ENCODE measurements at regions not wholly inside any gene's neighbourhood (a gene's known extent, or its start where the extent isn't known, plus 50 kb on each side); places are given as distances from the start of the nearest gene placed in this dataset.

DNA sequence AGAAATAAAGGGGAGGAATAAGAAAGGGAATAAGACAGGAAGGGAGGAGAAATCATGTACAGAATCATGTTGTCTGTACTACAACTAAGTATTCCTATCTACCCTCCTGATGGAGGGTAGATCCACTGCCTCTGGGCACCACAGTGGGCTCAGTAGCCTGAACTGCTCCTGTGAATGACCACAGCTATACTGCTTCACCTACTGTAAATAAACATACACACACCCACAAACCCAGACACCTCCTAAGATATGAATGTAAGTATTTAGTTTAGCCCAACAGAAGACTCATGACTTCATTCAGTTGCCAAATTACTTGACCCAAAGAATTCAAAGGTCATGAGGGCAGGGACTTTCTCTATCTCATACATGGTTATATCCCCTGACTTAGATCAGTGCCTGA lies 177.3 kb upstream of the C11orf58 start:
- TF ChIP-seq, protein P1, sequence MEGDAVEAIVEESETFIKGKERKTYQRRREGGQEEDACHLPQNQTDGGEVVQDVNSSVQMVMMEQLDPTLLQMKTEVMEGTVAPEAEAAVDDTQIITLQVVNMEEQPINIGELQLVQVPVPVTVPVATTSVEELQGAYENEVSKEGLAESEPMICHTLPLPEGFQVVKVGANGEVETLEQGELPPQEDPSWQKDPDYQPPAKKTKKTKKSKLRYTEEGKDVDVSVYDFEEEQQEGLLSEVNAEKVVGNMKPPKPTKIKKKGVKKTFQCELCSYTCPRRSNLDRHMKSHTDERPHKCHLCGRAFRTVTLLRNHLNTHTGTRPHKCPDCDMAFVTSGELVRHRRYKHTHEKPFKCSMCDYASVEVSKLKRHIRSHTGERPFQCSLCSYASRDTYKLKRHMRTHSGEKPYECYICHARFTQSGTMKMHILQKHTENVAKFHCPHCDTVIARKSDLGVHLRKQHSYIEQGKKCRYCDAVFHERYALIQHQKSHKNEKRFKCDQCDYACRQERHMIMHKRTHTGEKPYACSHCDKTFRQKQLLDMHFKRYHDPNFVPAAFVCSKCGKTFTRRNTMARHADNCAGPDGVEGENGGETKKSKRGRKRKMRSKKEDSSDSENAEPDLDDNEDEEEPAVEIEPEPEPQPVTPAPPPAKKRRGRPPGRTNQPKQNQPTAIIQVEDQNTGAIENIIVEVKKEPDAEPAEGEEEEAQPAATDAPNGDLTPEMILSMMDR (IDR thresholded peaks at IDR 0.05; ENCODE audit: insufficient read depth, low read depth, low read length) = no peak
- TF ChIP-seq EZH2 (IDR thresholded peaks at IDR 0.05; ENCODE audit: insufficient read depth, low read length) = no peak

Data from astrocyte (in vitro differentiated cells and primary cell).